Panc1 (cell line): ENCODE measurements at regions not wholly inside any gene's neighbourhood (a gene's known extent, or its start where the extent isn't known, plus 50 kb on each side); places are given as distances from the start of the nearest gene placed in this dataset.

Experiments used
- ATAC-seq: fragments of 200-7000 bp; cut with Tn5 transposase; 2 replicates; pipeline ENCODE4 v1.9.1; 2020; ENCODE audit warnings: mild to moderate bottlenecking, moderate library complexity
- BruUV-seq: library from RNA; stranded (reverse); fragments of 400-500 nt; replicated peaks from 2 replicates; lab custom pipeline; 2021; lab: Mats Ljungman, UMichigan
- CTCF ChIA-PET: fragments of 300-600 bp; sonication (Branson Sonifier 250); formaldehyde crosslinking; loops from one replicate; lab custom pipeline; 2022; ENCODE audit warnings: antibody characterized with exemption; lab: Charles Lee
- POLR2A ChIA-PET: fragments of 300-600 bp; sonication (Branson Sonifier 250); formaldehyde crosslinking; loops from one replicate; lab custom pipeline; 2022; ENCODE audit warnings: antibody characterized with exemption; lab: Charles Lee
- DNase-seq: peaks from one replicate; pipeline ENCODE4 v3.0.0-alpha.2; 2010; ENCODE audit warnings: low read depth, low spot score
- H3K27ac ChIP-seq: 2 replicates; pipeline ENCODE4 v1.5.1; 2011; ENCODE audit warnings: mild to moderate bottlenecking, low read length, inconsistent platforms
- H3K27me3 ChIP-seq: fragments of 200-500 bp; sonication (Bioruptor generic); 2 replicates; pipeline ENCODE4 v1.6.0; 2014; ENCODE audit warnings: low read length, inconsistent platforms; ENCODE audit not compliant: control insufficient read depth, insufficient read depth
- H3K36me3 ChIP-seq: fragments of 200-500 bp; sonication (Bioruptor generic); 2 replicates; pipeline ENCODE4 v1.5.1; 2014; ENCODE audit warnings: inconsistent platforms, mild to moderate bottlenecking, low read length, moderate library complexity; ENCODE audit not compliant: control insufficient read depth, insufficient read depth
- H3K4me1 ChIP-seq: 2 replicates; pipeline ENCODE4 v1.5.1; 2011; ENCODE audit warnings: inconsistent platforms, mild to moderate bottlenecking, low read length, moderate library complexity; ENCODE audit not compliant: control insufficient read depth, insufficient read depth
- H3K4me3 ChIP-seq, 2 experiments: 2 replicates each; pipeline ENCODE4 v1.5.1; 2011 to 2012; ENCODE audit warnings: low read depth in 2 of 2, low read length in 2 of 2, mild to moderate bottlenecking in 2 of 2, inconsistent platforms in 1 of 2, moderate library complexity in 1 of 2
- H3K9me3 ChIP-seq: fragments of 200-500 bp; sonication (Bioruptor generic); 2 replicates; pipeline ENCODE4 v1.5.1; 2014; ENCODE audit warnings: low read depth, mild to moderate bottlenecking, inconsistent platforms, low read length, moderate library complexity; ENCODE audit not compliant: control insufficient read depth, insufficient read depth
- CTCF ChIP-seq: fragments of 450-650 bp; IDR thresholded peaks from 2 replicates; pipeline ENCODE4 v1.5.1; 2017; ENCODE audit warnings: mild to moderate bottlenecking
- POLR2AphosphoS5 ChIP-seq: IDR thresholded peaks from 2 replicates; pipeline ENCODE4 v1.6.1; 2012; ENCODE audit warnings: mild to moderate bottlenecking, low read depth, low read length, moderate library complexity
- SIN3A ChIP-seq: IDR thresholded peaks from 2 replicates; pipeline ENCODE4 v1.6.1; 2012; ENCODE audit warnings: low read depth, mild to moderate bottlenecking, low read length, moderate library complexity, borderline replicate concordance; ENCODE audit not compliant: insufficient read depth
- TCF7L2 ChIP-seq: IDR thresholded peaks from 2 replicates; pipeline ENCODE4 v1.6.1; 2011; ENCODE audit warnings: mild to moderate bottlenecking, low read depth, low read length, inconsistent platforms
- in situ Hi-C: cut with HindIII; loops from 2 replicates; pipeline ENCODE4 v1.10.0; 2016; ENCODE audit warnings: low sequenced_read_pairs, low pct_unique_long_range_greater_than_20kb
- intact Hi-C: fragments of 100-400 bp; cut with micrococcal nuclease; formaldehyde crosslinking; loops from one replicate; pipeline ENCODE4 v1.10.0; 2022; ENCODE audit not compliant: unreplicated experiment
- TF ChIP-seq, protein P1 (sequence below), 2 experiments: IDR thresholded peaks; 2 replicates each; pipeline ENCODE4 v1.6.1; 2011 to 2012; ENCODE audit warnings: low read depth in 2 of 2, control low read depth in 1 of 2, low read length in 1 of 2, mild to moderate bottlenecking in 1 of 2, moderate library complexity in 1 of 2; ENCODE audit not compliant: insufficient read depth in 1 of 2

- H3K4me1 ChIP-seq: no peaks in the 10 kb centered on the region
- no peaks in the 10 kb centered on the region for H3K9me3 ChIP-seq
- no peaks in the 10 kb centered on the region for H3K36me3 ChIP-seq
- ATAC-seq (no peak), DNase-seq (no peak)
- no peak overlapping the region for H3K4me3 ChIP-seq
- ChIA-PET POLR2A (no interaction called here), CTCF (no interaction called here)
- TF ChIP-seq SIN3A (no peak), POLR2AphosphoS5 (no peak), CTCF (no peak)
- BruUV-seq: no TSS peak
- H3K27me3 ChIP-seq: peaks cover 2% of the 10 kb centered on the region; the same call in 1 of the 2 replicates
- no peak overlapping the region for H3K27ac ChIP-seq
- in situ Hi-C loops (no loop called here), intact Hi-C loops (no loop called here)
Observed at GRCh38 chr22:27293721-27294445, 507.7 kb downstream of the MN1 start.

DNA sequence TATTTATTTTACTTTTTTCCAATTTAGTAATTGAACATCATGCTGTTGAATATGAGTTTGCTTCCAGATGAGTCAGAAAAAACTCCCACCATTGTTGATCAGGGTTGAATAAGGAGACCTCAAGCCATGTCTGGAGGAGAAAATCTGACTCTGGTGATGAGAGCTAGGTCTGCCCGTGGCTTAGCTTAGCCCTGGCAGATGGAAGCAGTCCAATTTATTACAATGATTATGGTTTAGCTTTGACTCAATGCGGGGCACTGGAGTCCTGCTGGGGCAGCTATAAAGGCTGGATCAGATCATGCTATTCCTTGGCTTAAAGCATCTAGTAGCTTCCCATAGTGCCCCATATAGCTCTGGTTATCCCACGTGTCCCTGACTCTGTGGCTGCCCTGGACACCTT lies 506.5 kb downstream of the MN1 start:
- in situ Hi-C loops (no loop called here), intact Hi-C loops (no loop called here)
- ChIA-PET CTCF (no interaction called here), POLR2A (no interaction called here)
- no TSS peak for BruUV-seq
- Histone ChIP-seq H3K9me3 (no peaks in the 10 kb centered on the region), H3K36me3 (no peaks in the 10 kb centered on the region), H3K27me3 (peaks cover 2% of the 10 kb centered on the region; the same call in 1 of the 2 replicates), H3K27ac (no peak overlapping the region), H3K4me1 (no peaks in the 10 kb centered on the region), H3K4me3 (no peak overlapping the region)
- ATAC-seq (no peak), DNase-seq (no peak)
- no peak for TF ChIP-seq POLR2AphosphoS5
- no peak for TF ChIP-seq TCF7L2
- TF ChIP-seq CTCF: no peak
- TF ChIP-seq, protein P1, sequence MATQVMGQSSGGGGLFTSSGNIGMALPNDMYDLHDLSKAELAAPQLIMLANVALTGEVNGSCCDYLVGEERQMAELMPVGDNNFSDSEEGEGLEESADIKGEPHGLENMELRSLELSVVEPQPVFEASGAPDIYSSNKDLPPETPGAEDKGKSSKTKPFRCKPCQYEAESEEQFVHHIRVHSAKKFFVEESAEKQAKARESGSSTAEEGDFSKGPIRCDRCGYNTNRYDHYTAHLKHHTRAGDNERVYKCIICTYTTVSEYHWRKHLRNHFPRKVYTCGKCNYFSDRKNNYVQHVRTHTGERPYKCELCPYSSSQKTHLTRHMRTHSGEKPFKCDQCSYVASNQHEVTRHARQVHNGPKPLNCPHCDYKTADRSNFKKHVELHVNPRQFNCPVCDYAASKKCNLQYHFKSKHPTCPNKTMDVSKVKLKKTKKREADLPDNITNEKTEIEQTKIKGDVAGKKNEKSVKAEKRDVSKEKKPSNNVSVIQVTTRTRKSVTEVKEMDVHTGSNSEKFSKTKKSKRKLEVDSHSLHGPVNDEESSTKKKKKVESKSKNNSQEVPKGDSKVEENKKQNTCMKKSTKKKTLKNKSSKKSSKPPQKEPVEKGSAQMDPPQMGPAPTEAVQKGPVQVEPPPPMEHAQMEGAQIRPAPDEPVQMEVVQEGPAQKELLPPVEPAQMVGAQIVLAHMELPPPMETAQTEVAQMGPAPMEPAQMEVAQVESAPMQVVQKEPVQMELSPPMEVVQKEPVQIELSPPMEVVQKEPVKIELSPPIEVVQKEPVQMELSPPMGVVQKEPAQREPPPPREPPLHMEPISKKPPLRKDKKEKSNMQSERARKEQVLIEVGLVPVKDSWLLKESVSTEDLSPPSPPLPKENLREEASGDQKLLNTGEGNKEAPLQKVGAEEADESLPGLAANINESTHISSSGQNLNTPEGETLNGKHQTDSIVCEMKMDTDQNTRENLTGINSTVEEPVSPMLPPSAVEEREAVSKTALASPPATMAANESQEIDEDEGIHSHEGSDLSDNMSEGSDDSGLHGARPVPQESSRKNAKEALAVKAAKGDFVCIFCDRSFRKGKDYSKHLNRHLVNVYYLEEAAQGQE (IDR thresholded peaks at IDR 0.05; ENCODE audit: insufficient read depth in 1 of 2, low read depth in 2 of 2, low read length in 1 of 2): no peak
- no peak for TF ChIP-seq SIN3A
